HG02571 (cell line): ENCODE measurements at regions not wholly inside any gene's neighbourhood (a gene's known extent, or its start where the extent isn't known, plus 50 kb on each side); places are given as distances from the start of the nearest gene placed in this dataset.
A peak's percentile ranks its signal among the peaks of the same experiment; 100 is the strongest.
"Not testable (repeated sequence)": the region's sequence is repeated elsewhere in the genome, so short reads cannot be mapped to it uniquely, and the experiment has no call there.

Experiments
- ATAC-seq: cut with Tn5 transposase; IDR thresholded peaks from one replicate; pipeline ENCODE4 v1.9.1; 2021; ENCODE audit warnings: mild to moderate bottlenecking, moderate library complexity; ENCODE audit not compliant: unreplicated experiment

- ATAC-seq: no peak
Measured at GRCh38 chr3:103134023-103134724, 699.4 kb downstream of the ZPLD1 start.

DNA sequence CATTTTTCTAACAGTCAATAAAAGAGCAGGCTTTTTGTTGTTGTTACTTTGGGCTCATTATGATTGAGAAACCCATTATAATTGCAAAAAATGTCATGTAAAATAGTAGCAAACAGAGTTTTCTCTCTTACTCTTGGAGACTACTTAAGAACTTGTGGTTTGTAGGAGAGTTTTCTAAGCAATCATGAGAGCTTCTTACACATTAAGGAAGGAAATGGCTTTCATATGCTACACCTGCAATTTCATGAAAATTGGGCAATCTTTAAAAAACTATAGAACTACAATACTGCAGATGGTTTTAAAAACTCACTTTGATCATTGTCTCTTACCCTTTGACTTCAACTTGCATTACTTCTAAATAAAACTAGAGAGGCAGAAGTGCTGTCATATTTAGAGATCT lies 701.8 kb downstream of the ZPLD1 start:
- ATAC-seq: no peak

DNA sequence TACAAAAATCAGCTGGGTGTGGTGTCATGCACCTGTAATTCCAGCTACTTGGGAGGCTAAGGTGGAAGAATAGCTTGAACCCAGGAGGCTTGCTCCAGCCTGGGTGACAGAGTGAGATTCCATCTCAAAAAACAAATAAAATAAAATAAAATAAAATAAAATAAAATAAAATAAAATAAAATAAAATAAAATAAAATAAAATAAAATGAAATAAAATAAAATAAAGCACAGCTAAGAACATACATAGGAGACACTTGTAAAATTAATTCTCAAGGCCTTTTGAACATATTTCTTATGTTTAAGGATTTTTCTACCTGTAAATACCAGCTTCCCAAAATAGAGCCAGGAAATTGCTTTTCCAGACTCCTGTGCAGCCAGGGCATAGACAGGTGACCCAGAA lies 703.0 kb downstream of the ZPLD1 start:
- ATAC-seq: no peak

DNA sequence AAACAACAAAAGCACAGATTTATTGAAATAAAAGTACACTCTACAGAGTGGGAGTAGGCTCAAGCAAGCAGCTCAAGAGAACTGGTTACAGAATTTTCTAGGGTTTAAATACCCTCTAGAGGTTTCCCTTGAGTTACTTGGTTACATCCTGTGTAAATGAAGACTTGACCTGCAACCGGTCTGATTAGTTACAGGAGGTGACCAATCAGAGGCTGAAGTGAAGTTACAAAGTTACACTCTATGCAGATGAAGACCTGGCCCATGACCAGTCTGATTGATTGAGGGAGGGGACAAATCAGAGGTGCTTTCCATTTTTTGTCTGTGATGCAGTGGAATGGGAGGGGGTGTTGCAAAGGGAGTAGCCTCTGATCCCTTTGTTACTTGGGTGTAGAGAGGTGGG lies 723.4 kb downstream of the ZPLD1 start:
- ATAC-seq: no peak

- ATAC-seq: no peak
Measured at GRCh38 chr3:103166890-103167289, 732.1 kb downstream of the ZPLD1 start.

GRCh38 chr3:103167850-103168249 lies 733.0 kb downstream of the ZPLD1 start:
- ATAC-seq: no peak

DNA sequence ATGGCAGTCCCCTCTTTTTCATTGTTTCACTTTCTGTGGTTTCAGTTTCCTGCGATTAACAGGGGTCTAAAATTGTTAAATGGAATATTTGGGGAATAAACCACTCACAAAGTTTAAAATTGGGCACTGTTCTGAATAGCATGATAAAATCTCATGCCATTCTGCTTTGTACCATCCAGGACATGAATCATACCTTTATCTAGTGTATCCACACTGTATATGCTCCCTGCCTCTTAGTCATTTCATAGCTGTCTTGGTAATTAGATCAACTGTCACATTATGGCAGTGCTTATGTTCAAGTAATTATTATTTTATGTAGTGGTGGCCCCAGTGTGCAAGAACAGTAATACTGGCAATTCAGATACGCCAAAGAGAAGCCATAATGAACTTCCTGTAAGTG lies 734.5 kb downstream of the ZPLD1 start:
- no peak for ATAC-seq

DNA sequence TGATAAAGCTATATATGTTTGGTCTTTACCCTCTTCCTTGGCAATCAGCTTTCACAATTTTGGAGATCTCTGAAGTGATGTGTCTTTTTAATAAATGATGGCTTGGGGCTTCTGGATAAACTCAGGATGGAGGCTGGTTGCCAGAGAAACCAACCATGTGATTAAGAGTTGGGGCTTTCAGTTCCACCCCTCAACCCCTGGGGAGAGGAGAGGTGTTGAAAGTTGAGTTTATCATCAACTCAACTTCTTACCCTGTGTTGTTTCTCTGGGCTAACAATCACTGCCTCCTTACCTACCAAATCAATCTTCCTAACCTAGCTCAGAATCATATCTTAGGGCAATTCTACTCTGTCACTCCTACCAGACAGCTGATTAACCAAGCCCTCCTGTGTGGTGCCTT lies 735.8 kb downstream of the ZPLD1 start:
- ATAC-seq: no peak

- ATAC-seq: no peak
Measured at GRCh38 chr3:103173940-103174339, 739.1 kb downstream of the ZPLD1 start.

DNA sequence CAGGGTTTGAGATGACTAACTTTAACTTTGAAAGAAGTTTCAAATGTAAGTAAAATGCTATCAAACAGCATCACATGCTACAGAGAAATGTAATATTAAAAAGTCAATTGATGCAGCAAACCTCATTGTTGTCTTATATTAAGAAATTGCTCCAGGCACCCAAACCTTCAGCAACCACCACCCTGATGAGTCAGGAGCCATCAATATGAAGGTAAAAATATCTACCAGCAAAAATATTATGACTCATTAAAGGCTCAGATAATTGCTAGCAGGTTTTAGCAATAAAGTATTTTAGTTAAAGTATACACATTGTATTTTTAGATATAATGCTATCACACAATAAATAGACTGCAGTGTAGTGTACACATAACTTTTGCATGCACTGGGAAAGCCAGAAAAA lies 746.3 kb downstream of the ZPLD1 start:
- ATAC-seq: no peak

GRCh38 chr3:103184772-103185171 lies 750.0 kb downstream of the ZPLD1 start:
- ATAC-seq: no peak

GRCh38 chr3:103189941-103190340 lies 755.1 kb downstream of the ZPLD1 start:
- ATAC-seq: no peak

DNA sequence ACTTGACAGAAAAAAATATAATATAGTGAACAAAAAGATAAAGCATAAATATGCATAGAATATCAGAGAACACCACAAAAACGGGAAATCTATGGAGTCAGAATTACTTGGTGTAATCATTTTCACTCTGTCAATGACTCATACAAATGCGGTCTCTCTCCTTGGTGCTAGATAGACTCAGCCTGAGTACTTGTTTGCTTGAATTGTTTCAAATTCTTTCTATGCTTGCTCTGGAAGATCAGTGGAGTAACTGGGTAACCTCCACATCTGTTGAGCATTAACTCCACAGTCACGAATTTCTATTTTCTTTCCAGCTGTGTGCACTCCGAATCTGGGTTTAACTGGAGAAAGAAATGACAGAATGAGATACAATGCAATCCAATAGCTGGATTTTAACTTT lies 760.4 kb downstream of the ZPLD1 start:
- no peak for ATAC-seq

GRCh38 chr3:103203441-103203840 lies 768.6 kb downstream of the ZPLD1 start:
- ATAC-seq: no peak

GRCh38 chr3:103210583-103210982 lies 775.8 kb downstream of the ZPLD1 start:
- ATAC-seq: no peak

GRCh38 chr3:103218146-103218545 lies 783.3 kb downstream of the ZPLD1 start:
- ATAC-seq: peak; percentile 100

DNA sequence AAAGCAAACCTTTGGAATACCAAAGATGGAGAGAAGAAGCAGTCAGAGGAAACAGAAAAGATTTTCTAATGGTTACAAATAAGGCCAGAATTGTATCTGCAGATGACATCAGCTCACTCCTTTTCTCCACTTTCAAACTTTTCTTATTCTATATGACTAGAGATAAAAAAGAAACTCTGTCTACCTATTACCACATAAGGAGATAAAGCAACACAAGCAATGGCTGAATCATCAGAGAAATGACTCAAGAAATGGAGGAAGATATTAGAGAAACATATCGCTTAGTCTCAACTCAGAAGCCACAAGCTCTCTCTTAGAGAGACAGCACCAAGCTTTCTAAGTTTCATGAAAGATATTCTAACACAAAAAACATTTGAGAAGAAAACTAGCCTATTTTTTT lies 784.0 kb downstream of the ZPLD1 start:
- no peak for ATAC-seq

GRCh38 chr3:103227651-103228050 lies 792.8 kb downstream of the ZPLD1 start:
- ATAC-seq: no peak

DNA sequence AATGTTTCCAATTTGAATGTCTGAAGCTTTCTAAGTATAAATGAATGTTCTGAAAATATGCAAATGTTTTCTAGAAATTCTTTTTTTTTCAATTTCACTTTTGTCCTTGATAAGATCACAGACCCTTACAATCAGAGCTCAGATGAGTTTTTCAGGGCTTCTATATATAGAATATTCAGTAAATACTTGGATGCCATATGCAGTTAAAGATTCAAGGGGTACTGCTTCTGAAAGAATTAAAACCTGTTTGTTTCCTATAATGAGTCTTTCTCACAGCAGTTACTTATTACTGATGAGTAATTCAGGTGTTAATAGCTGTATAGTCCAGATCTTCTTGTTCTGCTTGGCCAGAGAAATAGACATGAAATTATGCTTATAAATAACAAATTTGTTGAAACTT lies 812.6 kb downstream of the ZPLD1 start:
- no peak for ATAC-seq

GRCh38 chr3:103254827-103255226 lies 820.0 kb downstream of the ZPLD1 start:
- not testable (repeated sequence) for ATAC-seq

DNA sequence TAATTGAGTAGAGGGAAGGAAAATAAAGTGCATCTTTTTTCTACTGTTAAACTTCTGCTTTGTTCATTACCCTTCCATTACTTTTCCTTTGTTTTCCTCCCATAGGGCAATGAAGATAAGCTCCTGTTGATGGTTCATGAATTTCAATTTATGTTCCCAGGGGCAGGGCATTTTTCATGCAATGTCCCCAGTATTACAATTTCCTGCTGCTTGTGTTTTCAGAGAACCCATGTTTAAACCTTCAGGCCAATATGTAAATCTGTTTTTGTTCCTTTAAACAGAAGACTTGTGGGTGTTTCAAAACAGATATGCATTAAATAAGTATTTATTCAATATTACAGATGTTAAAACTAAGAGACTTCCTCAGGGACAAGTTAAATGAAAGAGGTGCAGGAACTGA lies 834.5 kb downstream of the ZPLD1 start:
- ATAC-seq: no peak

DNA sequence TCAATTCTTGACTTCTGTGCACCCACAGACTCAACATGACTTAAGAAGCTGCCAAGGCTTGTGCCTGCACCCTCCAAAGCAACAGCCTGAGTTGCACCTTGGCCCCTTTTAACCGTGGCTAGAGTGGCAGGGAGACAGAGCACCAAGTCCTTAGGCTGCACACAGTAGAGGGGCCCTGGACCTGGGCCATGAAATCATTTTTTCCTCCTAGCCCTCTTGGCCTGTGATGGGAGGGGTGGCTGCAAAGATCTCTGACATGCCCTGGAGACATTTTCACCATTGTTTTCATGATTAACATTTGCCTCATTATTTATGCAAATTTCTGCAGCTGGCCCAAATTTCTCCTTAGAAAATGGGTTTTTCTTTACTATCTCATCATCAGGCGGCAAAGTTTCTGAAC lies 836.8 kb downstream of the ZPLD1 start:
- no peak for ATAC-seq

GRCh38 chr3:103295974-103296570 lies 861.3 kb downstream of the ZPLD1 start:
- no peak for ATAC-seq
